Liver (tissue), 8 donors: ENCODE measurements at regions not wholly inside any gene's neighbourhood (a gene's known extent, or its start where the extent isn't known, plus 50 kb on each side); places are given as distances from the start of the nearest gene placed in this dataset.

Source experiments
- DNase-seq: peaks from one replicate; pipeline ENCODE4 v3.0.0-alpha.2; 2017; ENCODE audit warnings: low spot score
- H3K27ac ChIP-seq, 2 donors: one replicate each; pipeline ENCODE4 v1.7.0; 2013; ENCODE audit warnings: inconsistent platforms in 2 of 2, low read length in 2 of 2, control low read depth in 1 of 2, low read depth in 1 of 2, mild to moderate bottlenecking in 1 of 2
- H3K27me3 ChIP-seq, 4 donors: one replicate each; pipeline versions ENCODE4 v1.6.1 to v1.7.0; 2013; ENCODE audit warnings: low read length in 3 of 4, inconsistent platforms in 1 of 4, mild to moderate bottlenecking in 1 of 4, moderate library complexity in 1 of 4; ENCODE audit not compliant: control insufficient read depth in 4 of 4, insufficient read depth in 4 of 4
- H3K36me3 ChIP-seq, 4 donors: one replicate each; pipeline versions ENCODE4 v1.6.1 to v1.7.0; 2013; ENCODE audit warnings: low read length in 3 of 4, mild to moderate bottlenecking in 3 of 4, low read depth in 1 of 4, moderate library complexity in 1 of 4; ENCODE audit not compliant: control insufficient read depth in 4 of 4, insufficient read depth in 3 of 4
- H3K4me1 ChIP-seq, 4 donors: one replicate each; pipeline versions ENCODE4 v1.6.1 to v1.7.0; 2013; ENCODE audit warnings: low read length in 3 of 4, mild to moderate bottlenecking in 3 of 4, moderate library complexity in 1 of 4; ENCODE audit not compliant: control insufficient read depth in 4 of 4, insufficient read depth in 4 of 4
- H3K4me3 ChIP-seq, 3 donors: one replicate each; pipeline versions ENCODE4 v1.6.1 to v1.7.0; 2013; ENCODE audit warnings: low read length in 3 of 3, control low read depth in 1 of 3, low read depth in 1 of 3, mild to moderate bottlenecking in 1 of 3
- H3K9ac ChIP-seq, 2 donors: one replicate each; pipeline ENCODE4 v1.7.0; 2013; ENCODE audit warnings: low read length in 2 of 2, mild to moderate bottlenecking in 2 of 2, moderate library complexity in 2 of 2, control low read depth in 1 of 2, low read depth in 1 of 2
- H3K9me3 ChIP-seq, 4 donors: one replicate each; pipeline versions ENCODE4 v1.6.1 to v1.7.0; 2013; ENCODE audit warnings: low read length in 3 of 4; ENCODE audit not compliant: control insufficient read depth in 4 of 4
- EGR1 ChIP-seq, 2 donors: IDR thresholded peaks; 2 replicates each; pipeline ENCODE4 v1.6.1; 2016 to 2018; ENCODE audit warnings: antibody characterized with exemption in 2 of 2, low read depth in 2 of 2
- FOXA1 ChIP-seq: IDR thresholded peaks from 2 replicates; pipeline ENCODE4 v1.6.1; 2016; ENCODE audit warnings: antibody characterized with exemption
- FOXA2 ChIP-seq: IDR thresholded peaks from 2 replicates; pipeline ENCODE4 v1.6.1; 2016; ENCODE audit warnings: antibody characterized with exemption
- GABPA ChIP-seq, 2 donors: IDR thresholded peaks in 1 of 2; conservative IDR thresholded peaks in 1 of 2; 2 replicates each; pipeline ENCODE4 v1.6.1; 2016; ENCODE audit warnings: antibody characterized with exemption in 2 of 2, mild to moderate bottlenecking in 1 of 2, moderate library complexity in 1 of 2
- HNF4A ChIP-seq, 2 donors: conservative IDR thresholded peaks; 2 replicates each; pipeline ENCODE4 v1.6.1; 2016; ENCODE audit warnings: antibody characterized with exemption in 2 of 2, mild to moderate bottlenecking in 2 of 2
- HNF4G ChIP-seq: IDR thresholded peaks from 2 replicates; pipeline ENCODE4 v1.6.1; 2016; ENCODE audit warnings: antibody characterized with exemption
- JUND ChIP-seq, 2 donors: IDR thresholded peaks; 2 replicates each; pipeline ENCODE4 v1.6.1; 2016; ENCODE audit warnings: antibody characterized with exemption in 2 of 2
- NR2F2 ChIP-seq: IDR thresholded peaks from 2 replicates; pipeline ENCODE4 v1.6.1; 2016; ENCODE audit warnings: antibody characterized with exemption
- RXRA ChIP-seq, 2 donors: IDR thresholded peaks; 2 replicates each; pipeline ENCODE4 v1.6.1; 2017 to 2018; ENCODE audit warnings: antibody characterized with exemption in 2 of 2, mild to moderate bottlenecking in 1 of 2
- SP1 ChIP-seq: IDR thresholded peaks from 2 replicates; pipeline ENCODE4 v1.6.1; 2018; ENCODE audit warnings: antibody characterized with exemption, mild to moderate bottlenecking
- TAF1 ChIP-seq: conservative IDR thresholded peaks from 2 replicates; pipeline ENCODE4 v1.6.1; 2016; ENCODE audit warnings: antibody characterized with exemption, mild to moderate bottlenecking
- YY1 ChIP-seq: IDR thresholded peaks from 2 replicates; pipeline ENCODE4 v1.6.1; 2016; ENCODE audit warnings: antibody characterized with exemption, mild to moderate bottlenecking
- WGBS: extraction: QIAGEN DNeasy Blood & Tissue Kit; methylation state at CpG from one replicate; pipeline ENCODE4 v1.1.7; 2013; 5-methylcytosine and 5-hydroxymethylcytosine counted together
- TF ChIP-seq, protein P1 (sequence below): fragments of 150-350 bp; IDR thresholded peaks from 2 replicates; pipeline ENCODE4 v1.5.1; 2017; ENCODE audit warnings: improper control_type of control experiment, low read depth, low read length; ENCODE audit not compliant: missing input control
- TF ChIP-seq, protein P2 (sequence below): IDR thresholded peaks from 2 replicates; pipeline ENCODE4 v1.6.1; 2016; ENCODE audit warnings: antibody characterized with exemption
- TF ChIP-seq, protein P3 (sequence below): IDR thresholded peaks from 2 replicates; pipeline ENCODE4 v1.6.1; 2016; ENCODE audit warnings: antibody characterized with exemption, mild to moderate bottlenecking
- TF ChIP-seq, protein P4 (sequence below): IDR thresholded peaks from 2 replicates; pipeline ENCODE4 v1.6.1; 2016; ENCODE audit warnings: antibody characterized with exemption
- donor health status: healthy.
- donor health status: healthy.
- donor health status: healthy.
- donor health status: healthy.
- donor health status: healthy.

DNA sequence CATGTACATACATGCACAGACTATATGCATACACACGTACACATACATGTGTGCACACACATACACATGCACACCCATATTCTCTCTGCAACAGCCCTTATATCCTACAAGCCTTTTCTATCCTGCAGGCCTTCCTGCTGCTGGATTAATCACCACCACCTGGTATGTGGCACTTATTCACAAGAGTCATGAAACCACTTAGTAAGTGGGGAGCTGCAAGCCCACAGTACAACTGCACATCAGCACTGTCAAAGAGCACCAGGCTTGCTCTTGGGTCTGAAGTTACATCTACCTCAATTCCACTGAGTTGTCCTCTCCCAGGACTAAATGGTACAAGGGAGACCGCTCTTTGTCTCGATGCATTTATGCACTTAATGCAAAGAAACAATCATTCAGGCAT, 233.2 kb downstream of the KLF13 start:
- H3K36me3 ChIP-seq, result no peaks in the 10 kb centered on the region
- no peak overlapping the region for H3K4me3 ChIP-seq
- WGBS, result 94% methylated on average over 3 of the region's 3 CpGs
- no peak overlapping the region for H3K27ac ChIP-seq
- H3K9me3 ChIP-seq, result no peaks in the 10 kb centered on the region
- H3K27me3 ChIP-seq, result no peaks in the 10 kb centered on the region
- TF ChIP-seq, protein P1, sequence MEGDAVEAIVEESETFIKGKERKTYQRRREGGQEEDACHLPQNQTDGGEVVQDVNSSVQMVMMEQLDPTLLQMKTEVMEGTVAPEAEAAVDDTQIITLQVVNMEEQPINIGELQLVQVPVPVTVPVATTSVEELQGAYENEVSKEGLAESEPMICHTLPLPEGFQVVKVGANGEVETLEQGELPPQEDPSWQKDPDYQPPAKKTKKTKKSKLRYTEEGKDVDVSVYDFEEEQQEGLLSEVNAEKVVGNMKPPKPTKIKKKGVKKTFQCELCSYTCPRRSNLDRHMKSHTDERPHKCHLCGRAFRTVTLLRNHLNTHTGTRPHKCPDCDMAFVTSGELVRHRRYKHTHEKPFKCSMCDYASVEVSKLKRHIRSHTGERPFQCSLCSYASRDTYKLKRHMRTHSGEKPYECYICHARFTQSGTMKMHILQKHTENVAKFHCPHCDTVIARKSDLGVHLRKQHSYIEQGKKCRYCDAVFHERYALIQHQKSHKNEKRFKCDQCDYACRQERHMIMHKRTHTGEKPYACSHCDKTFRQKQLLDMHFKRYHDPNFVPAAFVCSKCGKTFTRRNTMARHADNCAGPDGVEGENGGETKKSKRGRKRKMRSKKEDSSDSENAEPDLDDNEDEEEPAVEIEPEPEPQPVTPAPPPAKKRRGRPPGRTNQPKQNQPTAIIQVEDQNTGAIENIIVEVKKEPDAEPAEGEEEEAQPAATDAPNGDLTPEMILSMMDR, result no peak
- no peak for TF ChIP-seq RXRA (IDR thresholded peaks at IDR 0.05)
- no peak for TF ChIP-seq FOXA2
- TF ChIP-seq EGR1 (IDR thresholded peaks at IDR 0.05; ENCODE audit: low read depth in 2 of 2), result no peak
- no peak for TF ChIP-seq HNF4A (conservative IDR thresholded peaks at IDR 0.05)
- DNase-seq, result no peak
- H3K9ac ChIP-seq, result no peak overlapping the region
- H3K4me1 ChIP-seq, result no peaks in the 10 kb centered on the region

DNA sequence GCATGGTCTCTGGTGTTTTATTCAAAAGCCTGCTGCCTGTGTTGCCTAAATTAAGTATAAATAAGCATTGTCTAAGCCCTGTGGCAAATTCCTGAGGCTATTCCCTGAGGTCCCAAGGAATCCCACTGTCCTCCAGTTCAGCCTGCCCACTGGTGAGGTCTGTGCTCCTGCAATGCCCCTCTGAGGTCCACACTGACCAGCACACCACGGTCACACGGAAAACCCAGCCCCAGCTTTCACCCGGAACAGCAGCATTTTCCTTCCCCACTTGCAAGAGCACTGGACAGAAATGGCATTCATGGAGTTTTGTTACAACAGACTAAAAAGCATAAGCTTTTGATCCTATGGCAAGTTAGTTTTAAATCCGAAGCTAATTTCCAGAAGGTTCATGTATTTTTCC, 234.0 kb downstream of the KLF13 start:
- H3K4me1 ChIP-seq, result no peaks in the 10 kb centered on the region
- H3K9ac ChIP-seq, result no peak overlapping the region
- H3K4me3 ChIP-seq, result no peak overlapping the region
- TF ChIP-seq GABPA (IDR thresholded peaks at IDR 0.05 in 1 of 2, conservative IDR thresholded peaks at IDR 0.05 in 1 of 2), result no peak
- no peak for TF ChIP-seq EGR1 (IDR thresholded peaks at IDR 0.05; ENCODE audit: low read depth in 2 of 2)
- TF ChIP-seq, protein P1, result no peak
- no peak for TF ChIP-seq HNF4G
- TF ChIP-seq TAF1, result no peak
- no peak for TF ChIP-seq YY1
- TF ChIP-seq FOXA1, result no peak
- TF ChIP-seq, protein P2, sequence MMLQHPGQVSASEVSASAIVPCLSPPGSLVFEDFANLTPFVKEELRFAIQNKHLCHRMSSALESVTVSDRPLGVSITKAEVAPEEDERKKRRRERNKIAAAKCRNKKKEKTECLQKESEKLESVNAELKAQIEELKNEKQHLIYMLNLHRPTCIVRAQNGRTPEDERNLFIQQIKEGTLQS, result no peak
- no peak for TF ChIP-seq HNF4A (conservative IDR thresholded peaks at IDR 0.05)
- WGBS, result 92% methylated on average over 4 of the region's 4 CpGs
- DNase-seq, result no peak
- H3K36me3 ChIP-seq, result no peaks in the 10 kb centered on the region
- H3K27ac ChIP-seq, result no peak overlapping the region
- H3K9me3 ChIP-seq, result no peaks in the 10 kb centered on the region
- no peaks in the 10 kb centered on the region for H3K27me3 ChIP-seq

DNA sequence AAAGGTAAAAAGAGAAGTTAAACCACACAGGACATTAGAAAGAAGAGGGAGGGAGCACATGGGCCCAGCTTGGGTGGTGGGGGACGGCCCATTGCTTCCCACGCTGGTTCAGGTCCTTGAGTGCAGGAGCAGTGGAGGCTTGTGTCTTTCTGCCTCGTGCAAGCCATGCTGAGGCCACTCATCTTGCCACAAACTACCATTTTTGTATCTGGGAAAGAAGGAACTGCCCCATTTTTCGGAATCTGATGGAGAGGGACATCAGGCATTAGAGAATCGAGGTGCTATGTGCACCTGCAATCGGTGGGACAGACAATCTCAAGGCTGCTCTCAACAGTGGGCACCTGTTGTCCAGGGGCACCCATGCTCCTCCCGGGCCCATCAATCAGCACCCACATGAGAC, 234.5 kb downstream of the KLF13 start:
- Histone ChIP-seq H3K9ac (no peak overlapping the region), H3K4me1 (no peaks in the 10 kb centered on the region), H3K27me3 (no peaks in the 10 kb centered on the region), H3K27ac (no peak overlapping the region), H3K36me3 (no peaks in the 10 kb centered on the region), H3K9me3 (no peaks in the 10 kb centered on the region), H3K4me3 (no peak overlapping the region)
- WGBS, result 89% methylated on average over 7 of the region's 7 CpGs
- no peak for DNase-seq
- TF ChIP-seq, protein P3, sequence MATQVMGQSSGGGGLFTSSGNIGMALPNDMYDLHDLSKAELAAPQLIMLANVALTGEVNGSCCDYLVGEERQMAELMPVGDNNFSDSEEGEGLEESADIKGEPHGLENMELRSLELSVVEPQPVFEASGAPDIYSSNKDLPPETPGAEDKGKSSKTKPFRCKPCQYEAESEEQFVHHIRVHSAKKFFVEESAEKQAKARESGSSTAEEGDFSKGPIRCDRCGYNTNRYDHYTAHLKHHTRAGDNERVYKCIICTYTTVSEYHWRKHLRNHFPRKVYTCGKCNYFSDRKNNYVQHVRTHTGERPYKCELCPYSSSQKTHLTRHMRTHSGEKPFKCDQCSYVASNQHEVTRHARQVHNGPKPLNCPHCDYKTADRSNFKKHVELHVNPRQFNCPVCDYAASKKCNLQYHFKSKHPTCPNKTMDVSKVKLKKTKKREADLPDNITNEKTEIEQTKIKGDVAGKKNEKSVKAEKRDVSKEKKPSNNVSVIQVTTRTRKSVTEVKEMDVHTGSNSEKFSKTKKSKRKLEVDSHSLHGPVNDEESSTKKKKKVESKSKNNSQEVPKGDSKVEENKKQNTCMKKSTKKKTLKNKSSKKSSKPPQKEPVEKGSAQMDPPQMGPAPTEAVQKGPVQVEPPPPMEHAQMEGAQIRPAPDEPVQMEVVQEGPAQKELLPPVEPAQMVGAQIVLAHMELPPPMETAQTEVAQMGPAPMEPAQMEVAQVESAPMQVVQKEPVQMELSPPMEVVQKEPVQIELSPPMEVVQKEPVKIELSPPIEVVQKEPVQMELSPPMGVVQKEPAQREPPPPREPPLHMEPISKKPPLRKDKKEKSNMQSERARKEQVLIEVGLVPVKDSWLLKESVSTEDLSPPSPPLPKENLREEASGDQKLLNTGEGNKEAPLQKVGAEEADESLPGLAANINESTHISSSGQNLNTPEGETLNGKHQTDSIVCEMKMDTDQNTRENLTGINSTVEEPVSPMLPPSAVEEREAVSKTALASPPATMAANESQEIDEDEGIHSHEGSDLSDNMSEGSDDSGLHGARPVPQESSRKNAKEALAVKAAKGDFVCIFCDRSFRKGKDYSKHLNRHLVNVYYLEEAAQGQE, result no peak
- TF ChIP-seq NR2F2 (no peak), JUND (IDR thresholded peaks at IDR 0.05) (no peak), SP1 (no peak), FOXA2 (no peak), RXRA (IDR thresholded peaks at IDR 0.05) (no peak), HNF4A (conservative IDR thresholded peaks at IDR 0.05) (no peak), HNF4G (no peak), YY1 (no peak), TAF1 (no peak), FOXA1 (no peak), GABPA (IDR thresholded peaks at IDR 0.05 in 1 of 2, conservative IDR thresholded peaks at IDR 0.05 in 1 of 2) (no peak)
- TF ChIP-seq, protein P1, result no peak
- TF ChIP-seq, protein P4, sequence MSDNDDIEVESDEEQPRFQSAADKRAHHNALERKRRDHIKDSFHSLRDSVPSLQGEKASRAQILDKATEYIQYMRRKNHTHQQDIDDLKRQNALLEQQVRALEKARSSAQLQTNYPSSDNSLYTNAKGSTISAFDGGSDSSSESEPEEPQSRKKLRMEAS, result no peak
- TF ChIP-seq, protein P2, result no peak
